ENCODE measurements at regions not wholly inside any gene's neighbourhood (a gene's known extent, or its start where the extent isn't known, plus 50 kb on each side); places are given as distances from the start of the nearest gene placed in this dataset.

- TF ChIP-seq, protein P1, sequence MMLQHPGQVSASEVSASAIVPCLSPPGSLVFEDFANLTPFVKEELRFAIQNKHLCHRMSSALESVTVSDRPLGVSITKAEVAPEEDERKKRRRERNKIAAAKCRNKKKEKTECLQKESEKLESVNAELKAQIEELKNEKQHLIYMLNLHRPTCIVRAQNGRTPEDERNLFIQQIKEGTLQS (IDR thresholded peaks at IDR 0.05), result no peak
- TF ChIP-seq ELF1 (IDR thresholded peaks at IDR 0.05; ENCODE audit: borderline replicate concordance, low read depth) (no peak), FOSL1 (IDR thresholded peaks at IDR 0.05; ENCODE audit: low read depth) (no peak), JUND (IDR thresholded peaks at IDR 0.05) (no peak)
- TF ChIP-seq, protein P2, sequence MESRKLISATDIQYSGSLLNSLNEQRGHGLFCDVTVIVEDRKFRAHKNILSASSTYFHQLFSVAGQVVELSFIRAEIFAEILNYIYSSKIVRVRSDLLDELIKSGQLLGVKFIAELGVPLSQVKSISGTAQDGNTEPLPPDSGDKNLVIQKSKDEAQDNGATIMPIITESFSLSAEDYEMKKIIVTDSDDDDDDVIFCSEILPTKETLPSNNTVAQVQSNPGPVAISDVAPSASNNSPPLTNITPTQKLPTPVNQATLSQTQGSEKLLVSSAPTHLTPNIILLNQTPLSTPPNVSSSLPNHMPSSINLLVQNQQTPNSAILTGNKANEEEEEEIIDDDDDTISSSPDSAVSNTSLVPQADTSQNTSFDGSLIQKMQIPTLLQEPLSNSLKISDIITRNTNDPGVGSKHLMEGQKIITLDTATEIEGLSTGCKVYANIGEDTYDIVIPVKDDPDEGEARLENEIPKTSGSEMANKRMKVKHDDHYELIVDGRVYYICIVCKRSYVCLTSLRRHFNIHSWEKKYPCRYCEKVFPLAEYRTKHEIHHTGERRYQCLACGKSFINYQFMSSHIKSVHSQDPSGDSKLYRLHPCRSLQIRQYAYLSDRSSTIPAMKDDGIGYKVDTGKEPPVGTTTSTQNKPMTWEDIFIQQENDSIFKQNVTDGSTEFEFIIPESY (IDR thresholded peaks at IDR 0.05; ENCODE audit: extremely low read depth, insufficient replicate concordance, low read length), result no peak
These were observed 220.5 kb upstream of the DUSP10 start (continued) for GRCh38 chr1:221962385-221962784.

DNA sequence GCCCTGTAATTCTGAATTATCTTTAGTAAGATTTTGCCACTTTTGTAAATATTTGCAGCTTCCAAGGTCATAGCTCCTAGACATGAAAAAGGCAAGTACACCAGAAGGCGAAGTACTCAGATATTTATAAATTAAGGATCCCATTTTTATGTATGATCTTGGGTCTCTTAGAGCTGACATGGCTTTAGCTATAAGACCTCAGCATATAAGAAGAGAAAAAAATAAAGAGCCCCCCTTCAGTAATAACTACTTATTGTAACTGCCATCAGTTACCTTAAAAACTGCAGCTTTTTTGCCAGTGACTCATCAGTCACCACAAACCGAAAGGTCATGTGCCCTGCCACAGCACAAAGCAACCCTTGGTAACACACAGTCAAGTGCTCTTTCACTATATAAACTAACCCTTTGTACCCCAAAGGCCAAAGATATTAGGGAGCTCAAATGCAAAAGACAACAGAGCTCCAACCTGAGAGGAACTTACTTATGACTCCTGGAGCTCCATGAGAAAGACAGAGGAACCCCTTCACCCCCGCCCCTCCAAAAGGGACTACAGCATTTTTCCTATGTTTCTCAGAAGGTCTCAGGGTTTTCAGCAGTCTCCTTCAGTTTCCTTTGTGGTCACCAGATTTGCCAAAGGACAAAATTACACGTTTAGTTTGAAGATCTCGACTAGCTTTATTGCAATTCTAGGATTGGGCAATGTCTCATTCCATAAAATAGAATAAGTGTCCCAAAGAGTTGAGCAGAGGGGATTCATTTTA, 219.8 kb upstream of the DUSP10 start:
- TF ChIP-seq, protein P2 (IDR thresholded peaks at IDR 0.05; ENCODE audit: extremely low read depth, insufficient replicate concordance, low read length), result no peak
- TF ChIP-seq JUND (IDR thresholded peaks at IDR 0.05) (peak; percentile 71), SP1 (IDR thresholded peaks at IDR 0.05; ENCODE audit: low read depth) (peak; percentile 49; the same call in 1 of the 2 replicates), EZH2phosphoT487 (IDR thresholded peaks at IDR 0.05; ENCODE audit: borderline replicate concordance) (no peak), FOSL1 (IDR thresholded peaks at IDR 0.05; ENCODE audit: low read depth) (peak; percentile 73), EGR1 (IDR thresholded peaks at IDR 0.05; ENCODE audit: low read depth) (no peak), POLR2AphosphoS5 (IDR thresholded peaks at IDR 0.05; ENCODE audit: low read depth, low read length) (no peak), CTCF (IDR thresholded peaks at IDR 0.05 in 2 of 3, conservative IDR thresholded peaks at IDR 0.05 in 1 of 3; ENCODE audit: borderline replicate concordance in 1 of 3, insufficient read depth in 1 of 3, low read depth in 2 of 3, low read length in 2 of 3) (no peak)
- TF ChIP-seq, protein P3, sequence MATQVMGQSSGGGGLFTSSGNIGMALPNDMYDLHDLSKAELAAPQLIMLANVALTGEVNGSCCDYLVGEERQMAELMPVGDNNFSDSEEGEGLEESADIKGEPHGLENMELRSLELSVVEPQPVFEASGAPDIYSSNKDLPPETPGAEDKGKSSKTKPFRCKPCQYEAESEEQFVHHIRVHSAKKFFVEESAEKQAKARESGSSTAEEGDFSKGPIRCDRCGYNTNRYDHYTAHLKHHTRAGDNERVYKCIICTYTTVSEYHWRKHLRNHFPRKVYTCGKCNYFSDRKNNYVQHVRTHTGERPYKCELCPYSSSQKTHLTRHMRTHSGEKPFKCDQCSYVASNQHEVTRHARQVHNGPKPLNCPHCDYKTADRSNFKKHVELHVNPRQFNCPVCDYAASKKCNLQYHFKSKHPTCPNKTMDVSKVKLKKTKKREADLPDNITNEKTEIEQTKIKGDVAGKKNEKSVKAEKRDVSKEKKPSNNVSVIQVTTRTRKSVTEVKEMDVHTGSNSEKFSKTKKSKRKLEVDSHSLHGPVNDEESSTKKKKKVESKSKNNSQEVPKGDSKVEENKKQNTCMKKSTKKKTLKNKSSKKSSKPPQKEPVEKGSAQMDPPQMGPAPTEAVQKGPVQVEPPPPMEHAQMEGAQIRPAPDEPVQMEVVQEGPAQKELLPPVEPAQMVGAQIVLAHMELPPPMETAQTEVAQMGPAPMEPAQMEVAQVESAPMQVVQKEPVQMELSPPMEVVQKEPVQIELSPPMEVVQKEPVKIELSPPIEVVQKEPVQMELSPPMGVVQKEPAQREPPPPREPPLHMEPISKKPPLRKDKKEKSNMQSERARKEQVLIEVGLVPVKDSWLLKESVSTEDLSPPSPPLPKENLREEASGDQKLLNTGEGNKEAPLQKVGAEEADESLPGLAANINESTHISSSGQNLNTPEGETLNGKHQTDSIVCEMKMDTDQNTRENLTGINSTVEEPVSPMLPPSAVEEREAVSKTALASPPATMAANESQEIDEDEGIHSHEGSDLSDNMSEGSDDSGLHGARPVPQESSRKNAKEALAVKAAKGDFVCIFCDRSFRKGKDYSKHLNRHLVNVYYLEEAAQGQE (IDR thresholded peaks at IDR 0.05; ENCODE audit: low read depth), result no peak
- intact Hi-C loops (cut with micrococcal nuclease), result no loop called here
- Histone ChIP-seq H3K79me2 (ENCODE audit: insufficient read depth, low read length) (no peaks in the 10 kb centered on the region), H3K36me3 (ENCODE audit: control insufficient read depth in 1 of 2, insufficient read depth in 2 of 2, low read length in 2 of 2) (no peaks in the 10 kb centered on the region), H2AFZ (ENCODE audit: low read depth, low read length, poor library complexity, severe bottlenecking) (peak overlapping the region; percentile 19), H3K4me2 (ENCODE audit: low read length) (peak overlapping the region; percentile 52), H3K27me3 (ENCODE audit: insufficient read depth, low read length) (no peaks in the 10 kb centered on the region), H3K27ac (ENCODE audit: low read depth, low read length) (0 out of 2 replicates have a peak overlapping the region, but pooled peaks have one; percentile 3), H3K9ac (ENCODE audit: low read length) (no peak overlapping the region), H4K20me1 (ENCODE audit: insufficient read depth) (no peaks in the 10 kb centered on the region), H3K4me3 (replicated peaks in 1 of 2; ENCODE audit: low read depth in 1 of 2, low read length in 2 of 2) (no peak overlapping the region; a peak in 1 of 4 replicates), H3K9me3 (ENCODE audit: control insufficient read depth in 1 of 2, insufficient read depth in 1 of 2, low read depth in 1 of 2, low read length in 2 of 2) (no peaks in the 10 kb centered on the region), H3K9me2 (ENCODE audit: insufficient read depth) (no peaks in the 10 kb centered on the region), H3K4me1 (ENCODE audit: control insufficient read depth in 1 of 2, insufficient read depth in 2 of 2, low read length in 2 of 2) (peaks cover 20 to 62% of the 10 kb centered on the region in 2 experiments)
- no TSS peak for BruUV-seq (replicated peaks)
- RAD21 ChIA-PET (ENCODE audit: low non-redundant PET in 1 of 2, low total read pairs in 2 of 2, uncharacterized antibody in 2 of 2, unreplicated experiment in 2 of 2), result no interaction called here
- DNase-seq (ENCODE audit: low read depth, low spot score), result peak; percentile 44
- CTCF ChIA-PET, result interaction anchor here (0.9 kb wide), 1 partner anchor 484 kb away, joined by 3 read pairs; no protein-coding TSS in a partner anchor
- peak; percentile 84 for ATAC-seq
- POLR2A ChIA-PET, result interaction anchor here (0.8 kb wide), 1 partner anchor 10 kb away, joined by 3 read pairs; no protein-coding TSS in a partner anchor

All from HCT116 (cell line).